ENCODE measurements at regions not wholly inside any gene's neighbourhood (a gene's known extent, or its start where the extent isn't known, plus 50 kb on each side); places are given as distances from the start of the nearest gene placed in this dataset.
A peak's percentile ranks its signal among the peaks of the same experiment; 100 is the strongest.

DNA sequence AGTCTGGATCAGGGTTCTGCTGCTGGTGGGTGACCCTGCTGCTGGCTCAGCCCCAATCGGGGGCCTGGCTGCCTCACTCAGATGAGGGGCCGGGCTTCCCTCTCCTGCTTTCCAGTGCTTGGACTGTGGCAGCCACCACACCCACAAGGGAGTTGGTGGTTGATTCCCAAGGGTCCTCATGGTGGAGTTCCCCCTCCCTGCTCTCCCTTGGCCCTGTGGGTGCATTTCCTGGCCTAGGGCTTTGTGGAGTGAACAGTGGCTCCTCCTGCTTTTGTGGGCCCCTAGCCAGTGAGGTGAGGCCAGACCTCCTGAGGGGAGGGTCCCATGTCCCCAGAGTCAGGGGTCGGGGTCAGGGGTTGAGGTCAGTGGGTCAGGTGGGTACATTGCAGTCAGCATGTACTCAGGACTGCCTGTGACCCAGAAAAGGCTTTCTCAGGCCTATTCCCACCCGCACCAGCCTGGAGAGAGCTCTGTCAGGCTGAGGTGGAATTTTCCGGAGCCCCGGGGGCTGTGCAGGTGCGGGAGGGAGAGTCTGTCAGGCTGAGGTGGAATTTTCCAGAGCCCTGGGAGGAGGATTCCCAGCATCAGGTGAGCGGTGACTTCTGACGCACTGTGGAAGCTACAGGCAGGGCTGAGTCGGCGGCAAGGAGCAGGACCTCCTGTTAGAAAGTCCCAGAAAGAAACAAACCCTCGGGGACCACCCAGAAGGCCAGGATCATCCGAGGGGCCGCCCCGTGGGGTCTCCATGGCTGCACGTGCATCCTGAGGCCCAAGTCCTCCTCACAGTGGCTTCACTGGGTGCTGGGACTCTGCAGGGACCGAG, 94.4 kb upstream of the INSIG1 start:
- DNase-seq = no peak

DNA sequence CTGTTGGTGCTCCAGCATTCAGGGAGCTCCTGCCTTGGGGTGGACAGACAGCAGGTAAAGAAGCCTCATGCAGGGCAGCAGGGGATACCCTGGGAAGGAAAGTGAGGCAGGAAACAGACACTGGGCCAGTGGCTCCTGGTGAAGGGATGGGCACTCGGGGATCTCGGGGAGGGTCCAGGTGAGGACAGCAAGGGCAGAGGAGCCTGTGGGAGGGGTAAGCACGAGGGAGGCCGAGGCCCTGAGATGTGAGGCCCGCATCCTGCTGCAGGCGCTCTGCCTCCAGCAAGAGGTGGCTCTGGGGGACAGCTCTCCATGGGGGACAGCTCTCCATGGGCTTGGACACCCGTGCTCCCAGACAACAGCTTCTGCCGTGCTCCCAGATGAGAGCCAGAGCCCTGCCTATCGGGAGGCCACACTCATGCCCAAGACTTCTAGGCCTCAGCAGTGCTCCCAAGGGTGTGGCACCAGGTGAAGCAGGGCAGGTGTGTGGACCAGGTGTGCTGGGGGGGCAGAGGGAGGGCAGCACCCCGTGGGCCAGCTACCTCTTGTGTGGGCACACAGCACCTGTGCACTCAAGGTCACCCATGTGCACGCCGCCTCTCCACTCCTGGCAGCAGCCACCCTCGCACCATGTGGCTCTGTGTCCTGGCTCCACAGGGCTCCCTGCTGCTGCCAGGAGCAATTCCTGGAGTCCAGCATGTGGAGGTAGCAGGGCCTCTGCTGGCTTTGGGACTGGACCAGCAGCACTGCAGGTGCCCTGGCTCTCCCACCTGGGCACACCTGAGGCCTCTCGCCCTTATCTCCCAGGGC, 93.6 kb upstream of the INSIG1 start:
- DNase-seq = no peak

DNA sequence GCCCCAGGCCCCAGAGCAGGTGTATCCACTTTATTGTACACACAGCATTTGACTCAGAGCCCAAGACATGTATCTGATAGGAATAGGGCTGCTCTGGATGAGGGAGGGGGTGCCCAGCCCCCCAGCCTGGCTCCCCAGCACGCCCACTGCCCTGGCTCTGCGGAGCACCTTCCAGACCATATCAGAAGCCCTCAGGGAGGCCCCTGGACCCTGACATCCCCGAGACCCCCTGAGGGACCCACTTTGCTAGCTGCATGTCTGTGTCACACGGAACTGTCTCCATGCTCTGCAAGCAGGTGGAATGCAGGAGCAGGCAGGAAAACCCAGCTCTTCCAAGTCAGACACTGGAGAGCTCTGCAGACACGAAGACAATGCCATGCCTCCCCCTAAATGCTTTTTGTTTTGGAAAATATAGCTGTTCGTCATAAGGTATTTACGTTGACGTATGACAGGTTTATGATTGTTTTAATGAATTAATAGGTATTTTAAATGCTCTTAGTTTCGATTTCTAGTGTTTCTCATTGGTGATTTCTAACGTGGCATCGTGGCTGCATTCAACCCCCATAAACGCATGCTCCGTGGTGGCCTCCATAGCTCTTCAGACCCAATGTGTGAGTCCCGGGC, 92.8 kb upstream of the INSIG1 start:
- DNase-seq = no peak

DNA sequence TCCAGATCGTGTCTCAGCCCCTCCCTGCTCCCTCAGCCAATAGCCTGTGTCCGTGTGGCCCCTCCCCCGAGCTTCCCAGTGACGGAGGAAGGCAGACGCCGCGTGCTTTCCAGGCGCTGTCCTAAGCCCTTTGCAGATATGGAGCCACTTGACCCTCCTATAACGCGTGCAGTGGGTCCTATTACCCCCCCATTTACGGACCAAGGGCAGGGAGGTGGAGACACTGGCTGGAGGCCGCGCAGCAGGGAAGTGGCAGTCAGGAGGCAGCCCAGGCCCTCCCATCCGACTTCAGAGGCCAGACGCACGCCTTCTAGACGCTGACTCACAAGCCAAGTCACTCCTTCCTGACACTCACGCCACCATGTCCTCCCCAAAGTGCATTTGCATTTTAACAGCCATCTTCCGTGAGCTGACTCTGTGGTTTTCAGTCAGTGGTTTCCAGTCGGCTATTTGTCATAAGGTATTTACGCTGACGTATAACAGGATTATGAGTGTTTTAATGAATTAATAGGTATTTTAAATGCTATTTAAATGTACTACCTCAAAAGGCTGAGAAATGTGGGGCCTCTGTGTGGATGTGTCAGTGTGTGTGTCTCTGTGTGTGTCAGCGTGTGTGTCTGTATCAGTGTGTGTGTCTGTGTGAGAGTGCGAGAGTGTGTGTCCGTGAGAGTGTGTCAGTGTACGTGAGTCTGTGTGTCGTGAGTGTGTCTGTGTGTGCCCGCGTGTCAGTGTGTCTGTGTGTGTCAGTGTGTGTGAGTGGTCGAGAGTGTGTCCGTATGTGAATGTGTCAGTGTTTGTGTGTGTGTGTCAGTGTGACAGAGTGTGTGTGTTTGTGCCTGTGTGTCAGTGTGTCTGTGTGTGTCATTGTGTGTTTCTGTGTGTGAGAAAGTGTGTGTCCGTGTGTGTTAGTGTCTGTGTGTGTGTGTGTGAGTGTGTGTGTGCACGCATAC, 92.0 kb upstream of the INSIG1 start:
- DNase-seq = peak; percentile 94 to 98

DNA sequence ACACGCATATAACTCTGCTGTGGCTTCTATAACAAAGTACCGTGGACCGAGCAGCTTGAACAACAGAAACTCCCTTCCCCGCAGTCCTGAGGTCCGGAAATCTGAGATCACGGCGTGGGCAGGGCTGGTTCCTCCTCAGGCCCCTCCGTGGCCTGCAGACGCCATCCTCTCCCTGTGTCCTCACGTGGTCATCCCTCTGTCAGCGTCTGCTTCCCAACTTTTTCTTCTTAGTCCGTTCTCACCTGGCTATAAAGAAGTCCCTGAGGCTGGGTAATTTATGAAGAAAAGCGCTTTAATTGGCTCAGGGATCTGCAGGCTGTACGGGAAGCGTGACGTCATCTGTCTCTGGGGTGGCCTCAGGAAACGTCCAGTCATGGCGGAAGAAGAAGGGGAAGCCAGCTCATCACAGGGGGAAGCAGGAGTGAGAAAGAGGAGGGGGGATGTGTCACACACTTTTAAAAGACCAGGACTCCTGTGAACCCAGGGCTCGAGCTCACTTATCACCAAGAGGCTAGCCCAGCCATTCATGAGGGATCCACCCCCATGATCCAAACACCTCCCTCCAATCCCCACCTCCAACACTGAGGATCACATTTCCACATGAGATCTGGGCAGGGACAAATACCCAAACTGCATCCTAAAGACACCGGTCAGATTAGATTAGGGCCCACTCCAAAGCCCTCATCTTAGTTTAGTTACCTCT, 91.2 kb upstream of the INSIG1 start:
- DNase-seq = peak; percentile 92 to 97

DNA sequence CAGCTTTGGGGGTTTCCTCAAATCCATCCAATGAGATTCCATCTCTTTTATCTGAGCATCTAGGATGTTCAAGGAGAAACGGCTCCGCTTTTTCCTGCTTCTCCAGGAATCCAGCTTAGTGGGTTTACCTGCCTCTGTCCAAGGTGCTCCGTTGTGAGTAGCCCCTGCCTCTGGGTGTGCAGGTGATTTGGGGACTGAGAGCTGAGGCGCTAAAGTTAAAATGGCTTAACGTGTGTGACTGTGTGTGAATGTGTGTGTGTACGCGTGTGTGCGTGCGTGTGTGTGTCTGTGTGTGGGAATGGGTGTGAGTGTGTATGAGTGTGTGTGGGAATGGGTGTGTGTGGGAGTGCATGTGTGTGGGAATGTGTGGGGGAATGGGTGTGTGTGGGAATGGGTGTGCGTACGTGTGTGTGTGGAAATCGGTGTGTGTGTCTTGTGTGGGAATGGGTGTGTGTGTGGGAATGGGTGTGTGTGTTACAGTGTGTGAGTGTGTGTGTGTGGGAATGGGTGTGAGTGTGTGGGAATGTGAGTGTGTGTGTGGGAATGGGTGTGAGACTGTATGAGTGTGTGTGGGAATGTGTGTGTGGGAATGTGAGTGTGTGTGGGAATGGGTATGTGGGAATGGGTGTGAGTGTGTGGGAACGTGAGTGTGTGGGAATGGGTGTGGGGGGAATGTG, 90.2 kb upstream of the INSIG1 start:
- no peak for DNase-seq

DNA sequence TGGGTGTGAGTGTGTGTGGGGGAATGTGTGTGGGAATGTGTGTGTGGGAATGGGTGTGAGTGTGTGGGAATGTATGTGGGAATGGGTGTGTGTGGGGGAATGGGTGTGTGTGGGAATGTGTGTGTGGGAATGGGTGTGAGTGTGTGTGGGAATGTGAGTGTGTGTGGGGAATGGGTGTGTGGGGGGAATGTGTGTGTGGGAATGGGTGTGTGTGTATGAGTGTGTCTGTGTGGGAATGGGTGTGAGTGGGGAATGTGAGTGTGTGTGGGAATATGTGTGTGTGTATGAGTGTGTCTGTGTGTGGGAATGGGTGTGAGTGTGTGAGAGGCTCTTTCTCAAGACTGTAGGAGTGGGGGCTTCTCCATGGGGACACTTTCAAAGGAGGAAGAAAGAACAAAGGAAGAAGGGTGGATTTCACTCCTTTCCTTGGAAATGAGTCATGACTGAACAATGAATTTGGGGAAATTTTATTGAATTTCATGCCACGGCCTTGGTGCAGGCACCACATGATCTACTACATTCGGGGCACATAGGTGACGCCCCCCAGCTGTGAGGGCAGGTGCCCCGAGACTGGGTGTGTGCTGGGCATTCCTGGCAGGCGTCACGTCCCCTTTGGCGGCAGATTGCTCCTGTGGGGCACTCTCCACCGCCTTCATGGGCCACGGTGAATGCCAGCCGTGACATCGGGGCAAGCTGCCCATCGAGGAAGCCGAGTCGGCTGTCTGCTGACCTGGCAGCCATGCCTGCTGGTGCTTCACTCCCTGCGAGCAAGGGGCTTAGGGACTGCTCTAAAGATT, 88.8 kb upstream of the INSIG1 start:
- DNase-seq = no peak

DNA sequence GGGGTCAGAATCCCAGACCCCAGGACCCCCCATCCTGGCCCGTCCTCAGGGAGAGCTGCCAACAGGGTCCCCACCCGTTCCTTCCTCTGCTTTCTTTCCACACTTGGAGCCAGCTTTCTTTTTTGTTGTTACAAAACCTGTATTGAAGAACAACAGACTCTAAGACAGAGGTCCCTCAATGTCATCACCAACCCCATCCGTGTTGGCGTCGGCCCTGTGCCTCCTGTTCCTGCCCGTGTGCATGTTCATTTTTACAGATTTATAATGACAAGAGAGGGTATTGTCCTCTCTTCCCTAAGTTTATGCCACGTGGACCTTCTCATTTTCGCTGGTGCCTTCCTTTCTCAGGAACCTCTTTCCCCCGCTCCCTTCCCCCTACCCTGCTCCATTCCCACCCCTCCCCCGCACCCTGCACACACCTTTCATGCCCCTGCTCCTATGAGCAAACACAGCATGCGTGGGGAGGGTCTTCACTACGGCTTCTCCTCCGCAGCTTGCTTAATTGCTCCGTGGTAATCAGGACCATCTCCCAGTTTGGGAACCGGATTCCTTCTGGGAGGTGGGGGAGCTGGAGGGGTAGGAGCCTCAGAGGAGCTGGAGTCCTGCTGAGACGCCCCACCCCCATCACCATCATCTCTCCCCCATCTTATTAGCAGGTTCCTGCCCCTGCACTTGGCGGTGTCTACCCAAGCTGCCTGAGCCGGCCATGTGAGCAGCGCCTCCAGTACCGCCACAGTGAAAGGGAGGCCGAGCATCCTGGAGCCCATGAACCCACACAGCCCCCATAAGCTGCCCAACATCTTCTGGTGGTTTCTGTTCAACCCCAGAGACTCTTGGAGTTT, 88.0 kb upstream of the INSIG1 start:
- DNase-seq = no peak

DNA sequence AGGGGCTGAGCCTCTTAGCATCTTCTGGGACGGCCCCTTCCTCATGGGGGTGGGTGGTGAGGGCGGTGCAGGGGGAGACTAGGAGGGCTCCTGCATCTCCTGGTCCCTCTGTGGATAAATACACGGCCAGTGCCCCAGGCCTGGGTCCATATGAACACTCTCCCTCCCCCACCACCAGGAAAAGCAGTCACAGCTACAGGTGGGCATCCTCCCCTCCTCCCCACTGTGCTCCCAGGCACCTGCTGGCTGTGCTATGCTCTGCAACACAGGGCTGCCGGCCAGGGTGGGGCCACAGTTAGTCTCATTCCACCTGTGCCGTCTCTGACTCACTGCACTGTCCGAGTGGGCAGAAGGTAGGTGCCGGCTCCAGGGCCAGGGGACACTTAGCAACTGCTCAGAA, 87.3 kb upstream of the INSIG1 start:
- DNase-seq = no peak

DNA sequence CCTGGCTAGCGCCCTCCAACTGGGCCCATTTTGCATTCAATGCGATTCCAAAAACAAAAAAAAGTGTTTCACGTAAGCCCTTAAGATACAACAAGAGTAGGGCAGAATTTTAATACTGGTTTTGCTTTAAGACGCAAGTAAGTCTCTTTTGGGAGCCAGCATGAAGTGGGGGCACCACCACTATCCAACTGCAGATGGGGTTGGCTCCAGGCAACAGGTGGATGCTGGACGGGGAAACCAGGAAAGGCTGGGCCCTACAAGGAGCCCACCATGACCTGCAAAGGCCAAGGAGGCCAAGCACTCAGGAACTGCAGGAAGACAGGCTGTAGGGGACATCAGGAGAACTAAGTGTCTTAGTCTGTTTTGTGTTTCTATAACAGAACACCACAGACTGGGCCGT, 86.5 kb upstream of the INSIG1 start:
- no peak for DNase-seq

DNA sequence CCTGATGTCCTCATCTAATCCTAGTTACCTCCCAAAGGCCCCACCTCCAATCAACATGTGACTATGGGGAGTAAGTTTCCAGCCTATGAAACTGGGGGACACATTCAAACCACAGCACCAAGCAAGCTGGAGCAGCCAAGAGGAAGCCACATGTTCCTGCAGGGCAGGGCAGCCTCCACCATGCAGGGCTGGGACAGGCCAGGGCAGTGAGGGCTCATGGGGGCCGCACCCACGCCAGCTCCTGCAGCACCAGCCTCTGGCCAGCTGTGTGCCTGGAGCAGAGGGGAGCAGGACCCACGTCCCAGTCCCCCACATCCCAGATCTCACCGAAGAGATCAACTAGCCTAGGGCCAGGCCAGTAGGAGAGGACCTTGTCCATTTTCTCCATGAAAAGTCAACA, 85.9 kb upstream of the INSIG1 start:
- DNase-seq = no peak

DNA sequence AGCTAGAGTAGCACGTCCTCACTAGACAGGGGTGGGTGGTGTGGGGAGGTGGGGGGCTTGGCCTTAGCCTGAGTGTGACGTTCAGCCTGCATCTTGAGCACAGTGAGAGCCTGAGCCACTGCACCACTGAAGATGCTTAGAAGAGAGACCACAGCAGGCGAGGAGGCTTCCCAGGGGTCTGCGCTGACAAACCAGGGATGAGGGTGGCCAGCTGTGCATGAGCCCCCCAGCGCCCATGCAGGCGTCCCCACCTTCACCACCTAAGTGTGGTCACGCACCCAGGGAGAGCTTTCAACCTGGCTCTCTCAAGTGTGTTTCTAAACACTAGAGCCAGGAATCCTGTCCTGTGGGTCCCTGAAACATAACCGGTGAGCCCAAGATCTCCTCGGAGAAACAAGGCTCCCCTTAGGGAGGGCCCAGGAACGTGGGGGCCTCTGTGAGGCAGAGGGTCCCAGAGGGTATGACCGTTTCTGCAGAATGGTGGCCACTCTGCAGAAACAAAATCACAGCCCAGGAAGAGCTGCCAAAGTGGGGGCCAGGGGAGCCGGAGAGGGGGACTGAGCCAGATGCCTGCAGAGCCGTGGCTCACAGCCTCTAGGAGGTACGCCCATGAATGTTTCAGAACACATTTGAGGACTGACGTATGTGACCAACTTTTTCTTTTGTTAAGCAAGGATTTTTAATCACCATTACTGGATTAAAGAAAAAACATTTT, 85.2 kb upstream of the INSIG1 start:
- DNase-seq = no peak

DNA sequence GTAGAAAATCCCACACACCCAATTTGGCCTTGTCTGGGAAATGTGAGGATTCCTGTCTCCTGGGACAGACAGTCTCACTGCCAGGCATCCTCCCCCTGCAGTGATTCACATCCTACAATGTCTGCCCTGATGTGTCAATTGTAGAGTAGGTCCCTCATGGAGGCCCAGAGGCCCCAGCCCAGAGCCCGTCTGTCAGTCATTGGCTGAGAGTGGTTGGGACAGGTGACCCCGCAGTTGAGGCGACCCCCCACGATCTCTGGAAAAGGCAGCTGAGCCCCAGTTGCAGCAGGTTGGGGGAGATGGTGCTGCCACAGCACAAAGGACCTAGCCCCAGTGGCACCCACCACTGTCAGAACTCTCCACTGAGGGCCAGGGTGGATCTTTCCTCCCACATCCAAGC, 84.3 kb upstream of the INSIG1 start:
- DNase-seq = no peak

DNA sequence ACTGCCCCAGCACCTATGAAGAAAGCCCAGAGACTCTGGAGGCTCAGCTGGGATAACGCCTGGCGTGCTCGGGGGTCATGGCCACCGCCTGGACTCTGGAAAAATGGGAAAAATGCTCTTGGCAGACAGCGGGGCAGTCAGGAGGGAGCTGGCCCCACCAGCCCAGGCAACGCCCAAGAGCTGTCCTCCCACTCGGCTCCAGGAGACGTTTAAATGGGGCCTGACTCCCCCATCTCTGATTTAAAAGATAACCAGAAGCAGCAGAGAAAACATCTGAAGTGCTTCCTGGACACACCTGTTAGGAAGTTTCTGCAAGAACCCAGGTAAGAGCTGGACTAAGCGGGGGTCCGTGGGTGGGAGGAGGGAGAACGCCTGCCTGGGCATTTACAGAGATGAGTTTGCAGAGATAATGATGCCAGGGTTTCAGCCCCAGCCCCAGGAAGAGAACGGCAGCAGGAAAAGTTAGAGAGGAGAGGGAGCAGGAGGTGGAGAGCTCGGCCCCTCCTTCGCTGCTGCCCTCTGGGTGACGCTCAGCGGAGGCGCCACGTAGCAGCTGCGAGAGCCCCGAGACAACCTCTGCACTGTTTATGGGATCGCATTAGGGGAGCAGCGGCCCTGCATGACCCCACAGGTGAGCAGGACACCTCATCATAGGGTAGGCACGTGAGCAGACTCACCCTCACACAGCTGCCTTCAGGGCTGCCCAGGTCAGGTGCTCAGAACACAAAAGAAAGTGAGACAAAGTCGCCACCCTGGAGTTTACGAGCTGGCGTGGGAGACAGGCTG, 83.5 kb upstream of the INSIG1 start:
- no peak for DNase-seq

DNA sequence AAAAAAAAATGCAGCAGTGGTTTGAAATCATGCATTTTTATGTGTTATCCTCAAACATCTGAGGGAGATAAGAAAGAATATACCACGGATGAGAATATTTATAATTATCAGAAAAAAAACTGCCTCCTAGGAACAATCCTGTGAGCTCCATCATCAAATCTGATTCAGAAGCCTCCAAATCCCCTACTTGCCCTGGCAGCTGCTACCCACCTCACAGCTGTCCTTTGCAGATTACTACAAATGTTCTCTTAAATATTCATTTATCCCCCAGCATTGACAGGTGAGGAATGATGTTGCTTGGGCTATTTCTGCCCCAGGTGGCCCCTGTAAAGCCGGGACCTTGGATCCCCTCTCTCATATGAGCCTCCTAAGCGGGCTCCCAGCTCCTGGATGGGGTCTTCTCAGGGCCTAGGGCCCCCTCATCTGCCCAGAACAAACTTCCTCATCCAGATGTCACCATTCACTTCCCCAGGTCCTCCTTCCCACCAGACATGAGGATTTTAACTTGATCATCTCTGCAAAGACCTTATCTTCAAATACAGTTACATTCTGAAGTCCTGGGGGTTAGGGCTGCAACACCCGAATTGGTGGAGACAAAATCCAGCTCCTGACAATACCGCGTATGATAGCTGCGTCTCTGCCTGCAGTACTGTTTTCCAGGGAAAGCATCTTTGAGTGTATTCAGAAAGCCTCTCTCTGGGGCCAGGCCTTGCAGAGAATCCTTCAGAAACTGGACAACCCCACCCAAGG, 81.9 kb upstream of the INSIG1 start:
- no peak for DNase-seq

DNA sequence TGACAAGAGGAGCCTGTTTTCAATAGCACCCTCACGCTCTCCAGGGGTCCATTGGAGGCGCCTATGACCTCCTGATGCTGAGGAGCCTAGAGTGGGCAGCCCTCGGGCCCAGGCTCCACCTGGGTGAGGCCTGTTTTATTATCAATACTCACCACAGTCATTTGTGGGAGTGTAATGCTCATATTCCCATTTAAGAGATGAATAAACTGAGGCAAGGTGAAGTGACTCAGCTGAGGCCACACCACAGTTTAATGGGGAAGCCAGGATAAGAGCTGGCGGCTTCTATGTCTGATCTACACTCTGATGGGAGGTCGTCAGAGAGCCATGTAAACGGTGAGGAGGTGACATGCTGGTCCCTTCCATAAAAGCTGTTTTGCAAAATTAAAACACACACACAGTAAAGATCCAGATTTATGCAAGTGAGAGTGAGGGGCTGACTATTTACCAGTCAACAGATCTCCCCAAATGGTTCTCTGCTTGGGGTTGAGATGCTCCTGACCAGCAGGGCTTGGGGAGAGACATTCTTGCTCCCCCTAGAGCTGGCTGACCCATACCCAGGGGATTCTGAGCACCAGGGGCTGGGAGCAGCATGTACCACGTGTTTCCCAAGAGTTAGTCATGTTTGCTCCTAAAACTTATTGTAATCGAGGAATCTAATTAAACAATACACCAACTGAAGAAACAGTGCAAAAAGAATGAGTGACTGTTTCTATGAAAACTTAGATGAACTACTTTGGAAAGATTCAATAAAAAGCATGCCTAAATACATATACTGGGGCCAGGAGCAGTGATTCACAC, 81.0 kb upstream of the INSIG1 start:
- no peak for DNase-seq

All from inflammatory macrophage (primary cell).